ENCODE measurements at regions not wholly inside any gene's neighbourhood (a gene's known extent, or its start where the extent isn't known, plus 50 kb on each side); places are given as distances from the start of the nearest gene placed in this dataset.
"Not testable (repeated sequence)": the region's sequence is repeated elsewhere in the genome, so short reads cannot be mapped to it uniquely, and the experiment has no call there.

GRCh38 chr16:75780669-75781068 is 54.4 kb upstream of the CPHXL start:
- no peak for DNase-seq

DNA sequence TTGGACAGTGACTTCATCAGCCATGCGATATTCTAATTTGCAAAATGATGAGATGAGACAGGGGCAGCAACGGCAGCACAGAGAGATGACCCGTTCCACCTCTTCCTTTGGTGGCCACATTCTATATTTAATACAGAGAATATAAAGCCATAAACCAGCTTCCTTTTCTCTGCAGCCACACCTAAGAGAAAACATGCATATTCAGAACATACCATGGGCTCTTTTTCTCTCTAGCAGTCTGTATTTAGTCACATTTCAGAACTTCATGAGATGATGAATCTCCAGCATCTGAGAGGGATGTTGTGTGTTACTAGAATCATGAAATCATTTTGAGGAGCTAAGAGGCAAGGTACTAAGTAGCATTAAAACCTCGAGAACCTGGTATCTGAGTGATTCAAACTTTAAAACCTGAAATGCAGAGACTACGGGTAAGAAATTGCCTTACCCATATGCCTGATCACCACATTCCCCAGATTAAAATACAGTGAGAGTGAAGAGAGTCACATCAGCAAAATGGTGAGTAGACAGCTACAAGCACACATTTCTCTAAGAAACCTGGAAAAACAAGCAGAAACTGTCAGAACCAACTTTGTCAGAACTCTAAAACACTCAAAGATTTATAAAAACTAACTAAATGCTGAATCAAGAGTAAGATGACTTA is 55.5 kb upstream of the CPHXL start:
- no peak for DNase-seq

- DNase-seq, result no peak
Observed at GRCh38 chr16:75787440-75787839, 61.1 kb upstream of the CPHXL start.

- DNase-seq, result peak in 2 of 5 donors; percentile 6 to 33
Observed at GRCh38 chr16:75789237-75789636, 62.9 kb upstream of the CPHXL start.

GRCh38 chr16:75792771-75793492 is 66.6 kb upstream of the CPHXL start:
- no peak for DNase-seq

- no peak for DNase-seq
Observed at GRCh38 chr16:75793641-75794040, 67.4 kb upstream of the CPHXL start.

DNA sequence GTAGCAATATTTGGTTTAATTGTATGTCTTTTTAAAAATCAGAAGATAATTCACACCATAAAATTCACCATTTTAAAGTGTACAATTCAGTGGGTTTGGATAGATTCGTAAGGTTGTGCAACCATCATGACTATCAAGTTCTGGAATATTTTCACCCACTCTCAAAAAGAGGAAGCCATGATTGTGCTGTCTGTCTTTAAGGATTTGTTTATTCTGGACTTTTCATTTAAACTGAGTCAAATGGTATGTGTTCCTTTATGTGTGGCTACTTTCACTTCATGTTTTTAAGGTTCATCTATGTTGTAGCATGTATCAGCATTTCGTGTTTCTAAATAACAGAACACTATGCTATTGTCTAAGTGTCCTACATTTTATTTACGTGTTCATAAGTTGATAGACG is 68.1 kb upstream of the CPHXL start:
- DNase-seq, result no peak

DNA sequence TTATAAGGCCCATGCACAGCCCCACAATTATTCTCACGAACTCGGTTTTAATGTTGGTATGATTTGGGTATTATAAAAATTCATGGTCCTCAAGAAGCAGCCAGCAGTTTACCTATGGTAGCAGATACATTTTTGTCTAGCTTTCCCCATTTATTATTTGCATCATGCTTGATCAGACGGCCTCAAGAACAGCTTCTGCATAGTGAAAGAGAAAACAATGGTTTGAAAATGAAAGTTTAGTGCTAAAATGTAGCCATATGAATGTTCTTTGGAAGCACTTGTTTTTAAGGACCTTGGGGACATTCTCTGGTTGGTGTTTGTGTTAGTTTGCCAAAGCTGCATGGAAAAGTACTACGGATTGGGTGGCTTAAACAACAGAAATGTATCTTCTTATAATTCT is 72.4 kb upstream of the CPHXL start:
- DNase-seq, result no peak

GRCh38 chr16:75801307-75801706 is 75.0 kb upstream of the CPHXL start:
- DNase-seq, result no peak

DNA sequence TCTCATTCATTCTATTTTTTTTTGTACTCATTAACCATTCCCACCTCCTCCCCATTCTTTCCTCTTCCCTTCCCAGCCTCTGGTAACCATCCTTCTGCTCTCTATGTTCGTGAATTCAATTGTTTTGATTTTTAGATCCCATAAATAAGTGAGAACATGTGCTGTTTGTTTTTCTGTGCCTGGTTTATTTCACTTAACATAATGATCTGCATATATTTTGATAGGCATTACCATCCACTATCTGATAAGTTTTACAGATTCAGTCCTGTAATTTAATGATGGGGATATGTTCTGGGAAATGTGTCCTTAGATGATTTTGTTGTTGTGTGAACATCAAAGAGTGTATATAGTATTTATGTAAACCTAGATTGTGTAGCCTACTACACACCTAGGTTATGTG is 77.5 kb upstream of the CPHXL start:
- no peak for DNase-seq

GRCh38 chr16:75804368-75804767 is 78.1 kb upstream of the CPHXL start:
- no peak for DNase-seq

GRCh38 chr16:75805946-75806345 is 79.7 kb upstream of the CPHXL start:
- DNase-seq, result no peak

- no peak for DNase-seq
Observed at GRCh38 chr16:75806487-75806886, 80.2 kb upstream of the CPHXL start.

- no peak for DNase-seq
Observed at GRCh38 chr16:75810342-75810741, 84.1 kb upstream of the CPHXL start.

GRCh38 chr16:75811020-75811634 is 84.8 kb upstream of the CPHXL start:
- no peak for DNase-seq

DNA sequence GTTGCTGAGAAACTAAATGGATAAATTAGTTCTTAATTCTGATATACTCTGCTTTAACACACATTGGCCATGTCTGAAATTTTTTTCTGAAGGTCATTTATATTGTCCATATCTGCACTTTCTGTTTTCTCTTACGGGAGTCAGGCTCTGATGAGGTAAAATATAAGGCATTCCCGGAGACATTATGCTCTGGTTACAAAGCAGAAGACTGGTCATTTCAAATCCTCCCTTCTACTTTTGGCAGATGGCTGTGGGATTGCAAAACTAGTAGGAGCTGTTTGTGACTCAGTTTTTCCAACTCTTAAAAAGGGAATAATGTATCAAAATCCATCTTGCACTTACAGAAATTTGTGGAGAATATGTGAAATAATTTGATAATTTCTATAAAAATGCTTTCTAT is 92.2 kb upstream of the CPHXL start:
- no peak for DNase-seq

GRCh38 chr16:75820672-75821071 is 94.4 kb upstream of the CPHXL start:
- no peak for DNase-seq

- no peak for DNase-seq
Observed at GRCh38 chr16:75821117-75821516, 94.8 kb upstream of the CPHXL start.

DNA sequence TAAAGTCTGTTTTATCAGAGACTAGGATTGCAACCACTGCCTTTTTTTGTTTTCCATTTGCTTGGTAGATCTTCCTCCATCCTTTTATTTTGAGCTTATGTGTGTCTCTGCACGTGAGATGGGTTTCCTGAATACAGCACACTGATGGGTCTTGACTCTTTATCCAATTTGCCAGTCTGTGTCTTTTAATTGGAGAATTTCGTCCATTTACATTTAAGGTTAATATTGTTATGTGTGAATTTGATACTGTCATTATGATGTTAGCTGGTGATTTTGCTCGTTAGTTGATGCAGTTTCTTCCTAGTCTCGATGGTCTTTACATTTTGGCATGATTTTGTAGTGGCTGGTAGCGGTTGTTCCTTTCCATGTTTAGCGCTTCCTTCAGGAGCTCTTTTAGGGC is 99.5 kb upstream of the CPHXL start:
- not testable (repeated sequence) for DNase-seq

DNA sequence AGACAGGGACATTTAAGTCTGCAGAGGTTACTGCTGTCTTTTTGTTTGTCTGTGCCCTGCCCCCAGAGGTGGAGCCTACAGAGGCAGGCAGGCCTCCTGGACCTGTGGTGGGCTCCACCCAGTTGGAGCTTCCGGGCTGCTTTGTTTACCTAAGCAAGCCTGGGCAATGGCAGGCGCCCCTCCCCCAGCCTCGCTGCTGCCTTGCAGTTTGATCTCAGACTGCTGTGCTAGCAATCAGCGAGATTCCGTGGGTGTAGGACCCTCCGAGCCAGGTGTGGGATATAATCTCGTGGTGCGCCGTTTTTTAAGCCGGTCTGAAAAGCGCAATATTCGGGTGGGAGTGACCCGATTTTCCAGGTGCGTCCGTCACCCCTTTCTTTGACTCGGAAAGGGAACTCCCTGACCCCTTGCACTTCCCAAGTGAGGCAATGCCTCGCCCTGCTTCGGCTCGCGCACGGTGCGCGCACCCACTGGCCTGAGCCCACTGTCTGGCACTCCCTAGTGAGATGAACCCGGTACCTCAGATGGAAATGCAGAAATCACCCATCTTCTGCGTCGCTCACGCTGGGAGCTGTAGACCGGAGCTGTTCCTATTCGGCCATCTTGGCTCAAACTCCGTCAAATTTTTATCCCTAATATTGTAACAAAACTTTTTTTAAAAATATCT is 101.2 kb upstream of the CPHXL start:
- DNase-seq, result not testable (repeated sequence)

GRCh38 chr16:75833385-75833784 is 107.1 kb upstream of the CPHXL start:
- not testable (repeated sequence) for DNase-seq

DNA sequence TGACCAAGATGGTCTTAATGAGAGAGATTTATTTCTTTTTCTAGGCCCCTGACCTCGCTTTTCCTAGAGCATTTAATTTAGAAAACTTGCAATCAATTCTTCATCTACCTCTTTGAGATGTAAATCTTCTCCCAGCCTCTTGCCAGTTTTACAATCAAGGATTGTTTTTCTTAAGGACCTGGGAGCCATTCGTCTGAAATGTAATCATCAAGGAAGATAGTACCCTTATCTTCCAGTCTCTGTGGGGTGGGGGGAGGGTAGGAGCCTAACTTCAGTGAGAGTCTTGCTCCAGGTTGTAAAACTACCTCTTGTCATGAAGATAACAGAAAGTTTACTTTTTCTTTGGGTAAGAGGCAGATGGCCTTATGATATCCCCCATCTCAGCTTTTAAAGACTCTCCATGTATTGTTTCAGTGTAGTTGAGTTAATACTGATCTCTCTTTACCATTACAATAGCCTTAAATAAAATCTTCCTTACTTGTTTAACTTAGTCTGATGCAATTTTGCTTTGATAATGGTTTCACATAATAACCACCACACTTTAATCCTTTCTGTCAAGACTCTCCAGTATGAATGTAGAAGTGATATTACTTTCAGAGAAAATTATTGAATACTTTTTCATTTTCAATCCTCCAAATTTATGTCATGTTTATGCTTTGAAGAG is 110.2 kb upstream of the CPHXL start:
- no peak for DNase-seq

DNA sequence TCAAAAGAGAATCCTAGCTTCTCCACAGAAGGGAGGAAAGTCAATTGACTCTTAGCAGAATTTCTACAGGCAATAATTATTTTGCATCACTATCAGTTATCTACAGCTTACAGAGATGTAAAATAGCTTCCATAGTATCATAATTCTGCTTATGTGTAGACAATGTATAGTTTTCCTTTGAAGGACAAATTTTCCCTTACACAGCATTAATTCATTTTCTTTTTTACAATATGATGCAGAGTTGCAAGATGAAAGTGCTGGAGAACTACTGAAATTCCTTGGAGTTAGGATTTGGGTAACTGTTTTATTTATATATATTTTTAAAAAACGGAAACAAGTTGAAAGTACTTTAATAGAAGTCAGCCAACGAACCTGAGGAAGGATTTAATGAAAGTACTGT is 111.0 kb upstream of the CPHXL start:
- no peak for DNase-seq

All from T-helper 1 cell (primary cell).